LNCAP (cell line): ENCODE measurements at regions not wholly inside any gene's neighbourhood (a gene's known extent, or its start where the extent isn't known, plus 50 kb on each side); places are given as distances from the start of the nearest gene placed in this dataset.

Source experiments
- TF ChIP-seq, protein P1 (sequence below): fragments of 450-650 bp; IDR thresholded peaks from 2 replicates; pipeline ENCODE4 v1.5.1; 2017; ENCODE audit warnings: mild to moderate bottlenecking

DNA sequence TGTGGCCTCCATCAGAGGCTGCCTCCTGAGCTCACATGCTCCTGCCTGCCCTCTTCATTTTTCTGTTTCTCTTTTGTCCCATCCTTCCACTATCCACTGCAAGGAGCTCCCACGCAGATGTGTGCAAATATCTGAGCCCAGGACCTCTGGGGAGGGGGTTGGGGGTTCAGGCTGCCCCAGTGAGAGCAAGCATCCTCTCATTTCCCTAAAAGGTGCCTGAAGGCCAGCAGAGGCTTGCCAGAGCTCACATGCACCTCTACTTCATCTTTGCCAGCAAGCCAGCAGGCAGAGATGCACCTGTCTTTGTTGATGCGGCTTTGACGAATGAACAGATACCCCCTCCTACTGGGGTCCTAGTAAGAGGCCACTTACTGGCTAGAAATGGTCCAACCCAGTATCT is 128.8 kb downstream of the FGF9 start:
- TF ChIP-seq, protein P1, sequence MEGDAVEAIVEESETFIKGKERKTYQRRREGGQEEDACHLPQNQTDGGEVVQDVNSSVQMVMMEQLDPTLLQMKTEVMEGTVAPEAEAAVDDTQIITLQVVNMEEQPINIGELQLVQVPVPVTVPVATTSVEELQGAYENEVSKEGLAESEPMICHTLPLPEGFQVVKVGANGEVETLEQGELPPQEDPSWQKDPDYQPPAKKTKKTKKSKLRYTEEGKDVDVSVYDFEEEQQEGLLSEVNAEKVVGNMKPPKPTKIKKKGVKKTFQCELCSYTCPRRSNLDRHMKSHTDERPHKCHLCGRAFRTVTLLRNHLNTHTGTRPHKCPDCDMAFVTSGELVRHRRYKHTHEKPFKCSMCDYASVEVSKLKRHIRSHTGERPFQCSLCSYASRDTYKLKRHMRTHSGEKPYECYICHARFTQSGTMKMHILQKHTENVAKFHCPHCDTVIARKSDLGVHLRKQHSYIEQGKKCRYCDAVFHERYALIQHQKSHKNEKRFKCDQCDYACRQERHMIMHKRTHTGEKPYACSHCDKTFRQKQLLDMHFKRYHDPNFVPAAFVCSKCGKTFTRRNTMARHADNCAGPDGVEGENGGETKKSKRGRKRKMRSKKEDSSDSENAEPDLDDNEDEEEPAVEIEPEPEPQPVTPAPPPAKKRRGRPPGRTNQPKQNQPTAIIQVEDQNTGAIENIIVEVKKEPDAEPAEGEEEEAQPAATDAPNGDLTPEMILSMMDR, result no peak

DNA sequence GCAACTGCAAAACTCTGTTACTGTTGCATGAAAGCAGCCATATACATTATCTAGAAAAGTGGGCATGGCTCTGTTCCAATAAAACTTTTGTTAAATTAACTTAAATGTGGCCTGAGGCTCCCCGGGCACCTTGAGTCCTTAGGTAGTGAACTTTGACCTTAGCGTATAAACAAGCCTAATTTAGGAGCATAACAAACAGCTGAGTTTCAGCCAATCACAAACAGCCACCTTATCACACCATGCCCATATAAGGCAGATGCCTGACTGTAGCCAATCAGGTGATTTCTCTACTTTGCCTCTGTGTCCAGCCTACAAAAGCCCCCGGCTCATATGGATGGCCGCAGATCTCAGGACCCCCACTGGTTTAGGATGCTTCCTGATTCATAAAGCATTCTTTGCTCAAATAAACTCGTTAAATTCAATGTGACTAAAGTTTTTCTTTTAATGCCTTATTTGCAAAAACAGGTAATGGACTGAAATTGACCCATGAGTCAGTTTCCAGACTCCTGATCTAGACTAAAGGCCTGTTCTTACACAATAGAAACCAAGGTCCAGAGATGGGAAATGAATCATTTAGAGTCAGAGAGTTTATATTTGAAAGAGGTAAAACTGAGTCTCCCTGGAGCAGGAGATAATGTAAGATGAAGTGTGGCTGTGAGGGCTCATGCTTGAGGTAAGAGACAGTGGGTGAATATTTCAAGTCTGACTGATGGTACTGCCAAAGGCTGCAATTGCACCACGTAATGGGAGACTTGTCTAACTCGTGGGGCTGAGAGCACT is 130.2 kb downstream of the FGF9 start:
- TF ChIP-seq, protein P1, result no peak

DNA sequence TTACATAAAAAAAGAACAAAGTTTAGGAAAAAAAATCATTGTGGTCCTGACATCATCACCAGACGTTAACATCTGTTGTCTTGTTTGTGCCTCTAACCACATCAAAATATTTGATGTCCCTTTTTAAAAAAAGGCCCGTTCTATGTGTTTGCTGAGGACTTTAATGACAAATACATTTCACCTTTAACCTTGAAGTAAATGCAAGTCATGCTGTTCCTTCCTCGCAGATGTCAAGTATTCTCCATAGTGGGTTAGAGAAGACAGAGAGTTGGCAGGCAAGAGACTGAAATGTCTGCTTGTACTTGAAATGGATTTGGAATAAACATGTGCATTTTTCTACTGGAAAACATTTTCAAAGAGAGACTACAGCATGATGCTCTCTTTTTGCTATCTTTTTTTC is 134.9 kb downstream of the FGF9 start:
- TF ChIP-seq, protein P1, result no peak

DNA sequence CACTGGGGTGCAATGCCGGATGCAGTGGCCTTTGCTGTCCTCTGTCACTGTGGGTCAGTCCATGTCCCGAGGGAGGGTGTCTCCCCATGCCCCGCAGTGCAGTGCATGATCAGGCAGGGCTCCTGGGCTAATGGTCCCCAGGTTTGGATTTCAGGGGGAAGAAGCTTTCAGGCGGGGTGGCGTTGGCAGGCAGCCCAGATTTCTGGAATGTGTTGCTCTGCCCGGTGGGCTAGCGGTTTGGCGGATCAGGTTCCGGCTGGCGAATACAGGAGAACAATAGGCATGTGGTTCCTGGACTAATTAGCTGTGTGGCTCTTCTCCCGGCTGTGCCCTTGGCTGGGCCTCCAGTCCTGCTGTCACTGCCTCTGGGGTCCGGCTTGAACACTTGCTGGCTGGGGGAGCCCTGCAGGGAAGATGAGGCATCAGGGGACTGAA is 141.3 kb downstream of the FGF9 start:
- TF ChIP-seq, protein P1, result no peak

DNA sequence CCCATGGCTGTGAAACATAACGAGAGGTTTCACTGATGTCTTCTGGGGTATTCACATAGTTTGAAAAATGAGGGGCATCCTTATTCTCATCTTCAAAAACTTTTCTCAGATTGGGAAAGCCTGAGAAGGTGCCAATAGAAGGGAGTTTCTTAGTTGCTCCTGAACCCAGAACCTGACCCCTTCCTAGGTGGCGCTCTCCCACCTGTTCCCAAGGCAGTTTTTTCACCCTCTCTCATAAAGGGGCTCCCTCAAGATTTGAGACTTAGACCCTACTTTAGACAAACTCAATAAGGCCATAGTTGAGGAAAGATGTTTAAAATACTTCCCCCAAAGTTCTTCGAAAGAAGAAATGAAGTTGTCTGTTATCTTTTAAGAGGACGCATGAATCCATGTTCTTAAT is 142.2 kb downstream of the FGF9 start:
- TF ChIP-seq, protein P1, result no peak

DNA sequence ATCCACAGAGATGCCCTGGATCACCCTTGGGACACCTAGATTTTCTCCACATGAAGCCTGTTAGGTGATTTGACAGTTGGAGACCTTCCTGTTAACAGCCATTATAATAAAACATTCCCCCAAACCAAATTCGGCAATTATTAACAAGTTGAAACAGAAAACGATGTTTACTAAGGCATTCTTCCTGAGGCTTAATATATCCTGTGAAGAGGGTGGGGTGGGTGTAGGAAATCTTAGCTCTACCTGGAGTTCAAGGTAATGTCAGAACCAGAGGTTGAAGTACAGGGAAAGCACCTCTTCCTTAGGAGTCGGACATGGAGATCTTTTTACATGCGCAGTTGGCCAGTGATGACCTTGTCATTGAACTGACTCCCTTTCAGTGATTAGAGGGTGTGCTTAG is 143.0 kb downstream of the FGF9 start:
- TF ChIP-seq, protein P1, result no peak

DNA sequence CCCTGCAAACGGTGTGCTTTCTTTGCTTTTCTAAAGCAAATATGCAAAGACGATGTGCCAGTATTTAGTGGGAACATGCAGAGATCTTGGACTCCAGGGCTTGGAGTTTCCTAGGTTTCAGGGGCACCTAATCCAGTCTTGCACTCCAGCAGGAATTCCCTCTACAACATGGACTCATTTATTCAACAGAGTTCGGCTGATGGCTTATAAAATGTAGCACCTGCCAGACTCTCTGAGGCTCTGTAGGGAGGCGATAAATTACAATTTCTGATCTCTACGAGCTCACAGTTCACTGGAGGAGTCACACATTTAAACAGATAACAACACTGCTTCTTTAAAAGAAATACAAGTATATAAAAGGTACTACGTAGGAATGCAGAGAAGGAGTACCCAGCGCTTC is 143.7 kb downstream of the FGF9 start:
- TF ChIP-seq, protein P1, result no peak

DNA sequence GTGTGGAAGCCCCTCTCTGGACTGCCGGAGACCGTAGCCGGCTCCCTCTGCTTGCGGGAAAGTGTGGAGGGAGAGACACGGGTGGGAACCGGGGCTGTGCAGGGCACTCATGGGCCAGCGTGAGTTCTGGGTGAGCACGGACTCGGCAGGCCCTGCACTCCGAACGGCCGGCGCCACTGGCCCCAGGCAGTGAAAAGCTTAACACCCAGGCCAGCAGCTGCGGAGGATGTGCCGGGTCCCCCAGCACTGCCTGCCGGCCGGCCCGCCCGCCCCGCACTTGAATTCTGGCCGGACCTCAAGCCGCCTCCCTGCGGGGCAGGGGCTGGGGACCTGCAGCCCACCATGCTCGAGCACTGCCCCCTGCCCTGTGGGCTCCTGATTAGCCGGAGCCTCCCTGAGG is 147.0 kb downstream of the FGF9 start:
- TF ChIP-seq, protein P1, result no peak
